ENCODE measurements at regions not wholly inside any gene's neighbourhood (a gene's known extent, or its start where the extent isn't known, plus 50 kb on each side); places are given as distances from the start of the nearest gene placed in this dataset.

- Histone ChIP-seq H3K36me3 (no peaks in the 10 kb centered on the region), H3K4me1 (ENCODE audit: low read depth) (no peaks in the 10 kb centered on the region), H3K9me3 (ENCODE audit: low read depth) (no peaks in the 10 kb centered on the region), H3K27ac (no peak overlapping the region), H3K4me3 (no peak overlapping the region), H3K27me3 (peaks cover 3% of the 10 kb centered on the region)
- no peak for DNase-seq (ENCODE audit: low read depth in 1 of 2, low spot score in 1 of 2)
- TF ChIP-seq CTCF (IDR thresholded peaks at IDR 0.05; ENCODE audit: low read depth, low read length), result no peak
These were observed 554.0 kb downstream of the RIT2 start for GRCh38 chr18:42561521-42561920.

- no peak overlapping the region for H3K4me3 ChIP-seq
- H3K9me3 ChIP-seq (ENCODE audit: low read depth), result no peaks in the 10 kb centered on the region
- H3K27ac ChIP-seq, result no peak overlapping the region
- H3K4me1 ChIP-seq (ENCODE audit: low read depth), result no peaks in the 10 kb centered on the region
- H3K27me3 ChIP-seq, result peaks cover 3% of the 10 kb centered on the region
- DNase-seq (ENCODE audit: low read depth in 1 of 2, low spot score in 1 of 2), result no peak
- TF ChIP-seq CTCF (IDR thresholded peaks at IDR 0.05; ENCODE audit: low read depth, low read length), result no peak
- no peaks in the 10 kb centered on the region for H3K36me3 ChIP-seq
These were observed 551.5 kb downstream of the RIT2 start for GRCh38 chr18:42563995-42564394.

- H3K27ac ChIP-seq, result no peak overlapping the region
- DNase-seq (ENCODE audit: low read depth in 1 of 2, low spot score in 1 of 2), result no peak
- H3K9me3 ChIP-seq (ENCODE audit: low read depth), result no peaks in the 10 kb centered on the region
- no peaks in the 10 kb centered on the region for H3K4me1 ChIP-seq (ENCODE audit: low read depth)
- H3K27me3 ChIP-seq, result peaks cover 3% of the 10 kb centered on the region
- no peak overlapping the region for H3K4me3 ChIP-seq
- no peak for TF ChIP-seq CTCF (IDR thresholded peaks at IDR 0.05; ENCODE audit: low read depth, low read length)
- H3K36me3 ChIP-seq, result no peaks in the 10 kb centered on the region
These were observed 550.7 kb downstream of the RIT2 start for GRCh38 chr18:42564761-42565160.

GRCh38 chr18:42568773-42569172 is 546.7 kb downstream of the RIT2 start:
- no peaks in the 10 kb centered on the region for H3K9me3 ChIP-seq (ENCODE audit: low read depth)
- H3K4me3 ChIP-seq, result no peak overlapping the region
- H3K27ac ChIP-seq, result no peak overlapping the region
- no peaks in the 10 kb centered on the region for H3K36me3 ChIP-seq
- H3K27me3 ChIP-seq, result no peaks in the 10 kb centered on the region
- DNase-seq (ENCODE audit: low read depth in 1 of 2, low spot score in 1 of 2), result no peak
- H3K4me1 ChIP-seq (ENCODE audit: low read depth), result no peaks in the 10 kb centered on the region
- no peak for TF ChIP-seq CTCF (IDR thresholded peaks at IDR 0.05; ENCODE audit: low read depth, low read length)

- H3K9me3 ChIP-seq (ENCODE audit: low read depth), result no peaks in the 10 kb centered on the region
- TF ChIP-seq CTCF (IDR thresholded peaks at IDR 0.05; ENCODE audit: low read depth, low read length), result no peak
- no peak overlapping the region for H3K27ac ChIP-seq
- no peaks in the 10 kb centered on the region for H3K27me3 ChIP-seq
- H3K4me1 ChIP-seq (ENCODE audit: low read depth), result no peaks in the 10 kb centered on the region
- H3K4me3 ChIP-seq, result no peak overlapping the region
- no peaks in the 10 kb centered on the region for H3K36me3 ChIP-seq
- no peak for DNase-seq (ENCODE audit: low read depth in 1 of 2, low spot score in 1 of 2)
These were observed 540.6 kb downstream of the RIT2 start for GRCh38 chr18:42574871-42575270.

- no peak for DNase-seq (ENCODE audit: low read depth in 1 of 2, low spot score in 1 of 2)
- Histone ChIP-seq H3K27me3 (no peaks in the 10 kb centered on the region), H3K4me1 (ENCODE audit: low read depth) (no peaks in the 10 kb centered on the region), H3K36me3 (no peaks in the 10 kb centered on the region), H3K4me3 (no peak overlapping the region), H3K9me3 (ENCODE audit: low read depth) (no peaks in the 10 kb centered on the region), H3K27ac (no peak overlapping the region)
- no peak for TF ChIP-seq CTCF (IDR thresholded peaks at IDR 0.05; ENCODE audit: low read depth, low read length)
These were observed 539.4 kb downstream of the RIT2 start for GRCh38 chr18:42576124-42576523.

Data from cardiac muscle cell (in vitro differentiated cells and primary cell).